ENCODE measurements at regions not wholly inside any gene's neighbourhood (a gene's known extent, or its start where the extent isn't known, plus 50 kb on each side); places are given as distances from the start of the nearest gene placed in this dataset.
A peak's percentile ranks its signal among the peaks of the same experiment; 100 is the strongest.

GRCh38 chr6:133753756-133754155 lies 135.2 kb upstream of the TCF21 start:
- DNase-seq (ENCODE audit: low read depth), result no peak

- no peak for DNase-seq (ENCODE audit: low read depth)
Measured at GRCh38 chr6:133754298-133754697, 134.6 kb upstream of the TCF21 start.

GRCh38 chr6:133756078-133756695 lies 132.7 kb upstream of the TCF21 start:
- peak; percentile 76 for DNase-seq (ENCODE audit: low read depth)

GRCh38 chr6:133757335-133757734 lies 131.6 kb upstream of the TCF21 start:
- peak; percentile 32 for DNase-seq (ENCODE audit: low read depth)

DNA sequence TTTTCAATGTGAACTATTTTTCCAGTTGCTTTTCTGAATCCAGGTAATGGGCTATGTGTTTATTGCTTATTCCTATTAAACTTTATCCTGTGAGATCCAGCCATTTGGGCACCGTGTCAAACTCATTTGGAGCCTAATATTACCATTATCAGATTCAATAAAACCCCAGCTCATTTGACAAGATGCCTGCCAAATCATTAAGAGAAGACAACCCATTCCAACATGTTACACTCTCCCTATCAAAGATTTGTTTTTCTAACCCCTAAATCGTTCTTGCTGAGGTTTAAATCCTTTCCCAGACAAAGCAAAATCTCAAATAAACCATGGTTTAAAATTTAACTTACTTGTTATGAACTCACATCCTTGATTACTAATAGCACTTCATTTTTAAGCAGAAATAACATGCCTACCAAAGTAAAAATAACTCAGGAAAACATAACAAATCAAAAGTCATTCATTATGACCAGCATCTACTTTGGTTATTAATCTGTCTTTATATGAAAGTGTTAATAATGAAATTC lies 130.0 kb upstream of the TCF21 start:
- no peak for DNase-seq (ENCODE audit: low read depth)

DNA sequence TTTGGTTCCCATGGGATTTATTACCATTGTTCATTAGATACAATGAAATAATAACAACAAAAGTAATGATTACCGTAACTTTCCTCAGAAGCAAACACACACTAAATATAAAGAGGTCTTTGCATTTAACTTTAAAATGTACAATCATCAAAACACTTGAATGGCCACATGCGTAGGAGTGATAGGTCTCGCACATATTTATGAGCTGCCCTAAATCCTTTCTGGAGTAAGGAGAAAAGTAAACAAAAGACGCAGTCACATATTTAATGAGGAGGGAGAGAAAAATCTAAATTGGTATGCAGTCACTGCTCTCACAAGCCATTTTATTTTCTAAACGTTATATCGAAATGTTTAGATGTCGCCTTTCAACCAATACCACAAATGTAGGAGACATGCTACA lies 129.4 kb upstream of the TCF21 start:
- DNase-seq (ENCODE audit: low read depth), result no peak

GRCh38 chr6:133761706-133762105 lies 127.2 kb upstream of the TCF21 start:
- DNase-seq (ENCODE audit: low read depth), result peak; percentile 66

DNA sequence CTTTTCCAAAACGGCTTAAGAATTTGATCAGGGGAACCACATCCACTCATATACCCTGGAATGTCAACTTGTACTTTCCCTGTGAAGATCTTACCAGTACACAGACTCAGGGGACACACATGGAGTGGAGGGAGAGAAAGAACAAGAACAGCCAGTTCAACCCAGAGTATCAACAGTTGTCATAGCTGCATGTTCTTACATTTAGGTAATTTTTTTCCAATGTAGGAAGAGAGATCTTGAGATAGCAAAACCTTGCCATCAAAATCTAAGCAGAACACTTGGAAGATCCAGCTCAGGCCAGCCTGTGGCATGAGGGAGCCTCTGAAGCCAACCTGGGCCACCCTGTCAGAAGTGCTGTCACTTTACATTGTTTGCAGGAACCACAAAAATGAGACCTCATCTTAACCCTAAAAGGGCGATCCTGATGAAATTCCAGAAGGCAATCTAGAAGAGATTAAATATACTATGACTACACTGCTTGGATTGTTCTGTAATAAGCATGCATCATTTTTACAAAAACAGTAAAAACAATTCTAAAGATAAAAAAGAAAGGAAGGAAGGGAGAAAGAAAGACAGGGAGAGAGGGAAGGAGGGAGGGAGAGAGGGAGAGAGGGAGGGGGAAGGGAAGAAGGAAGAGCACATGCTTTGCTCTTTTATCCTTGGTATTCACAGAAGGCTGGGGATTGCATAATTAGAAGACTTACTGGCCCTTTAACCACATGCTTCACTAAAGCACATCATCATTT lies 124.7 kb upstream of the TCF21 start:
- peak; percentile 79 for DNase-seq (ENCODE audit: low read depth)

GRCh38 chr6:133764754-133765208 lies 124.1 kb upstream of the TCF21 start:
- DNase-seq (ENCODE audit: low read depth), result no peak

DNA sequence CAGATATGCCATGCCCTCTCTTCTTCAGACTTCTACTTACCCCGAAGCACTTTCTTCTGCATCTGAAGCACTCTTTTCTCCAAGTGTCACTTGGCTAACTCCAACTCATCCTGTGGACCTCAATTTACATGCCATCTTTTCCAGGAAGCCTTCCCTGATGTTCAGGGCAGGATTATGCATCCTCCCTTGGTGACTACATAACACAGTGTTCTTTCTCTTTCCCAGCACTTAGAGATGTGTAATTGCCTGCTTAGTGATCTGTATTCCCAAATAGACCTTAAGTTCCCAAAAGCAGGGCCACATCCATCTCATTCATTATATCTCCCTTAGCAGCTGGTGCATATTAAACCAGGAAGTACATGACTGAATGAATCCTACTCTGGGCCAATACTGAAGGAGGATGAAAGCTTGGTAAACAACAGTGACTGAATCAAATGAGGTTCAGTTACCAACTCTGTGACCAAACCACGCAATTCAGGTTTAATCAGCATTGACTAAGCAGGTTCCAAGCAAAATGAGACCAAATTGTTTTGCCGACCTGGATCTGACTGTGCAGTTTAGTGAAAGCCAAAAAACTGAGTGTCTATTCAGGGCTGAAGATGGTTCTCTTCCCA lies 121.4 kb upstream of the TCF21 start:
- peak; percentile 45 for DNase-seq (ENCODE audit: low read depth)

DNA sequence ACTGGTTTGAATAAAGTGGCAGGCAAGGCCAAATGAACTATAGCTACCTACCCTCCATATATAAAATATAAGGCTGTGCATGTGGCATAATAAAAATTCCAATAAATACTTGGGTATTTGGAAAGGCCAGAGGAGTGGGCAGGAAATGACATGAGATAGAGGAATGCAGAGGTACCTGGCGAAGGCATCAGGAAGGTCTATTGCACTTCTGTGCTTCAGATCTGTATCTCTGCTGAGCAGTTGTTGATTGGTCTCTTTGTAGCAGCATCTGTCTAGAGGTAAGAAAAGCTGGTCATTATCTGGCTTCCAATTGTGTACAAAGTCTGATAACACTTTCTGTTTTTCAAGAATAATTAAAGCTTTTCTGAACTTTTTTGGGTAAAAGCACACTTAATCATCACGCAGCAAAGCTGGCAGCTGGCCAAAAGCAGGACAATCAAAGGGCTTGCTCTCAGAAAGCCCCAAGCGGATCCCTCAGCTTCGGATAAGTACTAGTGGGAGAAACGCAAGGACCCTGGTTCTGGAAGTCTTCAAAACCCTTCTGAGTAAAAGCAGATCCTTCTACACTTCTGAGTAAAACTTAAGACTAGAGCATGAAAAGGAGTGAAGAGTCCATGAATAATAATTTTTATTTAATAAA lies 120.1 kb upstream of the TCF21 start:
- no peak for DNase-seq (ENCODE audit: low read depth)

DNA sequence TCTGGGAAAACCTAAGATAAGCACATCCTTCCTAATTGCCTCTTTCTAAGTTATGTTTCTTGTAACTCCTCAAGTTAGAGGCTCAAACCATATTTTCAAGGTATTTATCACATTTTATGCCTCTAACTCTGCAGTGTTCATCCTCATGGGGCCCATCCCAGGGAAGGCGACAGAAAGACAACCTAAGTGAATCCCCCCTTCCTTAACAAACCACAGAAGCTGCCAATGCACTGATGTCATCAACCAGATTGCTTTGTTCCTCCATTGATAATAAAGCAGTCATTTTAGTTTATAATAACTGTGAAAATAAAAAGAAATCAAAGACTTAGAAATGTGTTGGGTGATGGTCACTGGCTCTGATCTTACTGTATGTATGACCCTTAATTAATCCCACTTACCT lies 119.5 kb upstream of the TCF21 start:
- peak; percentile 55 for DNase-seq (ENCODE audit: low read depth)

DNA sequence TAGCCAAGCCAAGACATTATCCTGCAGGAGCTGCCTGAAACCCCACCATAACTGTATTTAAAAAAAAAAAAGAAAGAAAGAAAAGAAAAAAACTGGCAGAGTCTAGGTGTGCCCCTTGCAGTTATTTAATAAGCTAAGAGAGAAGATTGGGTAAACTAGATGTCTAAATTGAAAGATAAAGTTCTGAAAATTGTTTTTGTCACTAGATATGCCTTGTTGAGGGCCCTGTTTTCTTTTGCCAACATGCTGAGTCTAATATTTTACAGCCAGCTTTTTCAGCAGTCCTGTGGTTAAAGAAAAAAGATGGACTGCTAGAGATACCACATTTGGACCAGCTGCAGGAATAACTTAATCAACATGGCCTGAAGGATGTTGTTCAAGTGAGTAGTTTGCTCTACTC lies 116.3 kb upstream of the TCF21 start:
- no peak for DNase-seq (ENCODE audit: low read depth)

- DNase-seq (ENCODE audit: low read depth), result no peak
Measured at GRCh38 chr6:133773776-133774175, 115.1 kb upstream of the TCF21 start.

- peak; percentile 74 for DNase-seq (ENCODE audit: low read depth)
Measured at GRCh38 chr6:133774356-133774755, 114.6 kb upstream of the TCF21 start.

DNA sequence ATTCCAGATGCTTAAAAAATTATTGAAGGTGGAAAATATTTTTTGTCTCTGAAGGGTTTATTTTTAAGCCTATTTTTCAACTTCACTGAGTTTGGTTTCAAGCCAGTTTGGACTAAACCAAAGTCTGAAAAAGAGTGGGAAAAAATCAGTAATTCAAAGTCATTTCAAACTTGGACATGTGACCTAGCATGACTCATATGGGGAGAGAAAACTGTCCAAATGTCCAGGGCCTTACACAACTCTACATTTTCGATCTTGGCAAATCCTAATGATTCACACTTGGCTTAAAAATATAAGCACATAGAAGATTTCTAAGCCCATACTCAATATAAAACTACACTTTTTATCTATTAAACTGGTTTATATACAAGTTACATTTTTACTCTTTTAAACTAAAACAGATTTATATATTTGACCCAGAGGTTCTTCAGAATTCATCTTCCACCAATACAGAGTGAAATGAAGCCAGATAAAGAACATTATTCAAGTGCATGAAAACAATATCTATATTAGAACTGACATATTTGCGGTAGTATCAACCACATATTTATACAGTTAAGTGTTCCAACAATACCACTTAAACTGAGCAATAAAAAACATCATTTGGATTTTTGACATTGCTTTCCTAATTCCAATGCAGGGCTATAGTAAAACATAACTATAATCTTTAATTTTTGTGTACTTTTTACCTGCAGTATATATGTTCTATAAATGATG lies 110.3 kb upstream of the TCF21 start:
- peak; percentile 92 for DNase-seq (ENCODE audit: low read depth)

DNA sequence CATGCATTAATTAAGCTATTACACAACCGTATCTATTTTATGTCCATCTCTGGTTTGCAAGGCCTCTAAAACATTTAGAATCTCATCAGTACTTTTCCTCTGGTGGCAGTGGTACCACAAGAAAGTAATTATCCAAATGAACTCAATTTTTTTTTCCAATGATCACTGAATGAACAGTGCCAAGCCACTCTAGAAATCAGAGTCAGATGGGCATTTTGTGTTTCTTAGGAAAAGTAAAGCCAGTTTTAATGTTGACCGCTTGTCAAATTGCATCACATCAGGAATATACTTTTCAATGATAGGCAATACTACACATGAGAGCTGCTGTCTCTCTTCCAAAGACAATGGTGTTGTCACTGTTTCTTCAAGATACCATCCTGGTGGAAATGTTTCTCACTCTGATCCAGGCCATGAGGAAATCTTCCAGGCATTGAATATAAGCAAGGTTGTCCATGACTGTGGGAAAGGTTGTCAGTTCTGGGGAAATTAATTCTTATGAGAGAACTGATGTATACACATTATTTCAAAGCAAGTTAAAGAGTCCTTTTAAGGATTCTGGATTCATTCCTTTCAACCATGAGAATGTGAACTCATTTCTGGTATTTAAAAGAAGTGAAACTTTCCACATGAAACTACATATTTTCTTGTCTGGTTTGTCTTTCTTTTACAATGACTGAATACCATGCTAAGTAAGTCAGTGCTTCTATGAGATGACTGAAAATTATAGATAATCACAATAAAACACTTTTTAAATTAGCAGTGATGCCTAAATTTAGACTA lies 108.8 kb upstream of the TCF21 start:
- DNase-seq (ENCODE audit: low read depth), result no peak

DNA sequence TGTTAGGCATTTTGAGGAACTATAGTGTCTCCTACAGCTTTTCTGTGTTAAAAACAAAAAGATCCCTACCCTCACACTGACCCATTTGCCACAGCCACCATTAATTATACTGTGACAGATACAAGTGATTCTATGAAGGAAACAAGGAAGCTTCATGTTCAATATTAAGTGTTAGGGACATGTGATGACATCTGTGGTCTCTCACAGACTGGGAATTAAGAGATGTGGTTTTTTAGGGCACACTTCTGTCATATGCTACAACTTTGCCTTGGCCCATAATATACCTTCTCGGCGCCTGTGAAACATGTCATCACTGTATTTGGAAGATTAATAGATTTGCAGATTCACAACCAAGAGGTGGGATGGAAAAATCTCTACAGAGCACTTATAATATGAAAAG lies 102.9 kb upstream of the TCF21 start:
- no peak for DNase-seq (ENCODE audit: low read depth)

- DNase-seq (ENCODE audit: low read depth), result no peak
Measured at GRCh38 chr6:133787122-133787521, 101.8 kb upstream of the TCF21 start.

- DNase-seq (ENCODE audit: low read depth), result no peak
Measured at GRCh38 chr6:133787859-133788505, 100.9 kb upstream of the TCF21 start.

All from LHCN-M2 (cell line).